GM19467 (cell line): ENCODE measurements at regions not wholly inside any gene's neighbourhood (a gene's known extent, or its start where the extent isn't known, plus 50 kb on each side); places are given as distances from the start of the nearest gene placed in this dataset.

Experiments used
- ATAC-seq: cut with Tn5 transposase; IDR thresholded peaks from one replicate; pipeline ENCODE4 v1.9.1; 2021; ENCODE audit warnings: mild to moderate bottlenecking, moderate library complexity; ENCODE audit not compliant: unreplicated experiment

- no peak for ATAC-seq
These were observed 740.6 kb downstream of the RWDD3 start for GRCh38 chr1:95974586-95974985.

DNA sequence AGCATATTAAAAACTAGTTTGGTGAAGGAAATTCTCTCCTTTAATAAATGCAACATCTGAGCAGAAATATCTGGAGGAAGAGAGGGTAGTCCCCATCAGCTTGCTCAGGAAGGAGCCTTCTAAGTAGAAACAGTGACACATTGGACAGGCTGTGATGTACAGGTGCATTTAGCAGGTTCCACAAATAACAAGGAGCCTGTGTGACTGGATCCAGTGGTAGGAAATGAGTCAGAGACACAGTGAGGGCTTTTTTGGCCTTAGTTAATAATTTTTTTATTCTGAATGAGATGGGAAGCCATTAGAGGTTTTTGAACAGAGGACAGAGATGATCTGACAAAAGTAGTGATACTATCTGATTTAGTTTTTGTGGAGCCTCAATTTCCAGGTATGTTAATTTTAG is 738.9 kb upstream of the PTBP2 start:
- ATAC-seq = no peak

GRCh38 chr1:95983831-95984230 is 737.8 kb upstream of the PTBP2 start:
- no peak for ATAC-seq

DNA sequence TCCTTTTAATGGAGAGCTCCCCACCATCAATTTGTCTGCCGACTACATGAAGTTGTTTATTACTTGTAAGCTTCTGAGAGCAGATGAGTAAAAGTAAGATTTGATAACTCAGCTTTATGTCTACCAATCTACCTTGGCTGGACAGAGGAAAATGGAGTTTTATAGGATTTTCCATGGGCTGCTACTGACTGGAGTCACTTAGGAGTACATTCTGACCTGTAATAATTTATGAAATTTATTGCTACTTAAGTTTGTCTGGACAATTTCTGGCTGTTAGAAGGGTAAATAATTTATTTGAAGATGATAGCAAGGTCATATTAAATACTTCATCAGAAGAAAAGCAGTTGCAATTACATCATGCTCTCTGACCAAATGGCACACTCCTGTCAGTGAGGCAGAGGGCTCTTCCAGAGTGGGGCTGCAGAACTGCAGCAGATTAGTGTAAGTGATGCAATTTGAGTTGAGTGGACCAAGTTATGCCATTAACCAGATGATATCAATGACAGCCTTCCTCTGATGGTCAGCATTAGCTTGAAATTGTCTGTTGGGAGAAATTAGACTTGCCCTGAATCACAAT is 736.7 kb upstream of the PTBP2 start:
- no peak for ATAC-seq

GRCh38 chr1:95990033-95990432 is 731.6 kb upstream of the PTBP2 start:
- ATAC-seq = no peak

DNA sequence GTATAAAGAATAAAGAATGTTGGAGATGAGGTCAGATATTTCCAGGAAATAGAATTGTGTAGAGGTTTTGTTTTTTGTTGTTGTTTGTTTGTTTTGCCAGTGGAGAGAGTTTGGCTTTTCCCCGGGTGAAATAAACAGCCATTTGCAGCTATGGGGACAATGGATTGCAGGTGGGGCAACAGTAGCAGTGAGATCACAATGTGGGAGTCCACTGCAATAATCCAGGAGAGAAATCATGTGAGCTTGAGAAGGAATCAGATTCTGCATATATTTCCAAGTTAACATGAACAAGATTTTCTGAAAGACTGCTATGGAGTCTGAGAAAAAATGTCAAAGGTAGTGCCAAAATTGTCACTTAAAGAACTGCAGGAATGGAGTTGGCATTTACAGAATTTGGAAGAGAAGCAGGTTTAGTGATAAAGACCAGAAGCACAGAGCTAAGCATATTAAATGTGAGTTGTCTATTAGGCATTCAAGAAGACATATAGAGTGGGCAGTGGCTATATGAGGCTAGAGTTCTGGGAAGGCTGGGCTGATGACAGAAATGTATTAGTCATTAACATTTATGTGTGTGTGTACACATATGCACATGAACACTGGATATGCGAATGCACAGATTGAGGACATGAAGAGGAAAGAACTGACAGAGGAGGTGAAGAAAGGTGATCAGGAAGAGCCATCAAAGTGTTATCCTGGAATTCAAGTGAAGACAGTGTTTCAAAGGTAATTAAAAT is 729.6 kb upstream of the PTBP2 start:
- ATAC-seq = no peak

GRCh38 chr1:95994643-95995042 is 726.9 kb upstream of the PTBP2 start:
- ATAC-seq = no peak

DNA sequence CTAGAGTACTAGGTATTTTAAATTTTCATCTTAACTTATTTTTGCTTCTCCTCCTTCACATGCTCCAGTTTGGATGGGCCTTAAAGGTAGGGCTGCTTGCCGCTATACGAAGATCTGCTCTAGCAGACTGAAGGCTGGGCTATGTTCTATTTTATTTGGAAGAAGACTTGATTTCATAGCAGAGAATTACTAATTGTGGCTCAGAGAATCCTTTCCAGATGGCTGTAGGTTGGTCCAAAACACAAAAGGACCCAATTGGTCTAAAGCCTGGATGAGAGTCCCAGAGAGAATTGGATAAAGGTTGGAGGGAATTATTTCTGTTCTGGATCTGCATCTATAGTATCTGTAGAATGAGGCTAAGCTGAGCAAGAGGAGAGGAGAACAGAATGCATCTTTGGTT is 719.4 kb upstream of the PTBP2 start:
- ATAC-seq = no peak

- ATAC-seq = no peak
These were observed 718.3 kb upstream of the PTBP2 start for GRCh38 chr1:96002969-96003964.

DNA sequence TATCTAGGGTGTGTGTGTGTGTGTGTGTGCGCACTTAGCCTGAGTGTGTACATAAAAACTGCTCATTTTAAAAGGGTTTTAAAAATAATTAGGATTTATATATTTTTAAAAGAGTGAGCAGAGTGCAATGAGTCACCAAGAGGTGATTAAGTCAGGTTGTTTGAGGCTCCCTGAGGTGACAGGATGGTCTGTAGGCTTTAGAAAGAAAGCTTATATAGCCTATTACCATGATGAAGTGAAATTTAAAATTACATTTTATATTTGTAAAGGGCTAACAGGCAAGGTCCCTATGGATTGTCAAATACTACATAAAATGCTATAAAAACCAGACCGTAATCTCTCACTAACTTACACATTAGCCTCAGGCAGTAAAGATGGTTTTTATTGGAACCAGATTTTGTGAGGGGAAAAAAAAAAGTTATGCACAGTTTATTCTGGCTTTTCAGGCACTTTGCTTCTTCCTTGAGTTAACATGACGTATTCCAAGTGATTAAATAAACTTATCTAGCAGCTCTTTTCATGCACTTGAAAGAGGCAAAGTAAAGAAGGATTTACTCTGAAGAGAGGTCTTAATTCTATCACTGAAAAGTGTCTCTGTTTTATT is 711.7 kb upstream of the PTBP2 start:
- ATAC-seq = no peak

GRCh38 chr1:96011606-96012005 is 710.0 kb upstream of the PTBP2 start:
- ATAC-seq = no peak

DNA sequence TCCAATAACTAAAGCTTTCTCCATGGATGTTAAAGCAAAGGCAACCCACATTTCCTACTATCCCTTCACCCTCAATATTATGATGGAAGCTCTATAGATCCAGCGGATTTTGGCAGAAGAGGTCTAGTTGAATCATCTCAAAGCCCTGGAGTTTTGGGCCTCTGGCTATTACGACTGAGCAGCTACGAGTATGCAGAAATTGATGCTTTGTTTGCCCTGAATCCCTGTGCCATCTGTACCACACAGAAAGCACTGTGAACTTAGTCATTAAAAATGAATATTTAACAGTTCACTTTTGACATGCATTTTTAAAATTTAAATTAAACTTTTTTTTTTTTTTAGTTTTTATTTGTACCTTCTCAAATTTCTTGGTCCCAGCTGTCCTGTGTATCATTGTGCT is 705.4 kb upstream of the PTBP2 start:
- no peak for ATAC-seq

DNA sequence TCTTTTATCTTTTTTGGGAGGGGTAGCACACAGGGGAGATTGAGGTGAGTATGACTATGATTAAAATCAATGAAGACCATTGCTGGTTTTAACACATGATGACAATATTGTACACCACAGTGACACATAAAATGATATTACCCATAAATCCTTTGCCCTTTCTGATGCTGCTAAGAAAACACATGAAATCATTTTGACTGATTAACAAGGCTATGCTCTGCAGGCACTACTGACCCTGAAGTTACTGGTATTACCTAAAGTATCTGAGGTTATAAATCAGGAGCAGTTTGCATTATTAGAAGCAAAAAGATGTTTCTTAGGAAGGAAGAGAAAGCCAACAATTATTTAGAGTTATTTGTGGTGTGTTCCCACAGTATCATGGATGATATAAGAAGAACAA is 701.2 kb upstream of the PTBP2 start:
- no peak for ATAC-seq

GRCh38 chr1:96025062-96025461 is 696.5 kb upstream of the PTBP2 start:
- no peak for ATAC-seq

- ATAC-seq = no peak
These were observed 693.5 kb upstream of the PTBP2 start for GRCh38 chr1:96028071-96028470.

DNA sequence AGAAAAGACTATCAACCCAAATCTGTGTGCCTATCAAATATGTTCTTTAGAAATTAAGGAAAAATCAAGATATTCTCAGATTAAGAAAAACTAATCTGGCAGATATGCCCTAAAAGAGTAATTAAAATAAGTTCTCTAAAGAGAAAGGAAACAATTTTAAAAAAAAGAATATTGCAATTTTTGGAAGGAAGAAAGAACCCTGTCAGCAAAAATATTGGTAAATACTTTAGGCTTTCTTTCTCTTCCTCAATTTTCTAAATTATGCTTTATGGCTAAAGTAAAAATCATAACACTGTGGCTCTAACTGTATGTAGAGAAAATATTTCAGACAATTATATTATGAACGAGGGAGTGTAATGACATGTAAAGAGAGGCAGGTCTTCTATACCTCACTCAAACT is 691.3 kb upstream of the PTBP2 start:
- no peak for ATAC-seq

- ATAC-seq = no peak
These were observed 687.6 kb upstream of the PTBP2 start for GRCh38 chr1:96034006-96034405.

DNA sequence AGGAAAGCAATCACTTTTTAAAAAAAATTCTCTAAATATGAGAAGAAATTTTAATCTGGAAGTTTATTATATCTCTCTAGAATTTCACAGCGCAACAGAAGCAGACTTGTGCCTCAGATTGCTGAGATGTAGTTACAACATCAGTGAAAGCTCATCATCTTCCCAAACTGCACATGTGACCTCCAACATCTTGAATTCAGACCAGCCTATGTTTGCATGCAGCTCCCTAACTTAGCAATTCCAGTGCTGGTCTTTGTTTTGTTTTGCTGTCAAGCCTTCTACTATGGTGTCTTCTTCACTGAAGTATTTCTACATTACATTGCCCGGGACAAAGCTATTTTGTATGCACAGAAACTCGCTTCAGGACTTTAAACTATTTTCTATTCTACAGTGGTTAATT is 684.8 kb upstream of the PTBP2 start:
- ATAC-seq = no peak

GRCh38 chr1:96038636-96039035 is 682.9 kb upstream of the PTBP2 start:
- no peak for ATAC-seq

DNA sequence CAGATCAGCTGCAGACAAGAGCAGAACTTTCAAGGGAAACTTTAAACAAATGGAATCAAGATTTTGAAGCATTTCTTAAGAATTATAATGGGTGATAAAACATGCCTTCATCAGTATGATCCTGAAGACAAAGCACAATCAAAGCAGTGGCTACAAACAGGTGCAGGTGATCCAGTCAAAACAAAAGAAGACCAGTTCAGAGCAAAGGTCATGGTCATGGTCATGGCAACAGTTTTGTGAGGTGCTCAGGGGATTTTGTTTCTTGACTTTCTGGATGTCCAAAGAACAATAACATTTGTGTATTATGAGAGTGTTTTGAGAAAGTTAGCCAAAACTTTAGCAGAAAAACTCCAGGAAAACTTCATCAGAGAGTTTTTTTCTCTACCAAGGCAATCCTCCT is 681.7 kb upstream of the PTBP2 start:
- no peak for ATAC-seq

- no peak for ATAC-seq
These were observed 680.1 kb upstream of the PTBP2 start for GRCh38 chr1:96041470-96041869.
